ENCODE measurements at regions not wholly inside any gene's neighbourhood (a gene's known extent, or its start where the extent isn't known, plus 50 kb on each side); places are given as distances from the start of the nearest gene placed in this dataset.

- Mint-ChIP-seq H3K27me3 (no peaks in the 10 kb centered on the region), H3K4me1 (ENCODE audit: low read depth) (no peaks in the 10 kb centered on the region), H3K4me3 (no peak overlapping the region), H3K9me3 (peaks cover 10% of the 10 kb centered on the region), H3K27ac (no peak overlapping the region), H3K36me3 (ENCODE audit: low read depth) (no peaks in the 10 kb centered on the region)
- ChIA-PET POLR2A (no interaction called here), CTCF (no interaction called here)
- H3K4me1 ChIP-seq (ENCODE audit: insufficient read depth, low read length), result no peaks in the 10 kb centered on the region
- intact Hi-C loops (cut with DNase I, micrococcal nuclease), result no loop called here
- DNase-seq (no peak), ATAC-seq (ENCODE audit: poor library complexity) (no peak)
- H3K9me3 ChIP-seq (ENCODE audit: control insufficient read depth in 1 of 2, insufficient read depth in 1 of 2, low read length in 2 of 2), result peaks cover 0 to 9% of the 10 kb centered on the region in 2 experiments
- no peaks in the 10 kb centered on the region for H3K36me3 ChIP-seq (ENCODE audit: insufficient read depth, low read length)
- no peak overlapping the region for H3K27ac ChIP-seq (ENCODE audit: low read depth in 1 of 2, low read length in 2 of 2)
- TF ChIP-seq CTCF (IDR thresholded peaks at IDR 0.05), result no peak
- no peaks in the 10 kb centered on the region for H3K27me3 ChIP-seq (ENCODE audit: control insufficient read depth in 1 of 2, insufficient read depth in 2 of 2, low read length in 2 of 2)
- H3K4me3 ChIP-seq (ENCODE audit: low read length), result no peak overlapping the region
Measured at GRCh38 chr18:43797347-43797746, 520.1 kb upstream of the SYT4 start.

- peaks cover 13% of the 10 kb centered on the region for H3K9me3 Mint-ChIP-seq
- DNase-seq (no peak), ATAC-seq (ENCODE audit: poor library complexity) (no peak)
- ChIA-PET POLR2A (no interaction called here), CTCF (no interaction called here)
- intact Hi-C loops (cut with DNase I, micrococcal nuclease), result no loop called here
- H3K4me1 Mint-ChIP-seq (ENCODE audit: low read depth), result no peaks in the 10 kb centered on the region
- Histone ChIP-seq H3K4me3 (ENCODE audit: low read length) (no peak overlapping the region), H3K9me3 (ENCODE audit: control insufficient read depth in 1 of 2, insufficient read depth in 1 of 2, low read length in 2 of 2) (peaks cover 5 to 9% of the 10 kb centered on the region in 2 experiments), H3K27me3 (ENCODE audit: control insufficient read depth in 1 of 2, insufficient read depth in 2 of 2, low read length in 2 of 2) (no peaks in the 10 kb centered on the region), H3K4me1 (ENCODE audit: insufficient read depth, low read length) (no peaks in the 10 kb centered on the region), H3K27ac (ENCODE audit: low read depth in 1 of 2, low read length in 2 of 2) (no peak overlapping the region), H3K36me3 (ENCODE audit: insufficient read depth, low read length) (no peaks in the 10 kb centered on the region)
- no peak for TF ChIP-seq CTCF (IDR thresholded peaks at IDR 0.05)
- no peak overlapping the region for H3K4me3 Mint-ChIP-seq
- H3K27ac Mint-ChIP-seq, result no peak overlapping the region
- no peaks in the 10 kb centered on the region for H3K36me3 Mint-ChIP-seq (ENCODE audit: low read depth)
- no peaks in the 10 kb centered on the region for H3K27me3 Mint-ChIP-seq
Measured at GRCh38 chr18:43800584-43800983, 523.3 kb upstream of the SYT4 start.

GRCh38 chr18:43805646-43806194, 528.4 kb upstream of the SYT4 start:
- H3K4me3 Mint-ChIP-seq, result no peak overlapping the region
- Histone ChIP-seq H3K4me3 (ENCODE audit: low read length) (no peak overlapping the region), H3K36me3 (ENCODE audit: insufficient read depth, low read length) (no peaks in the 10 kb centered on the region), H3K4me1 (ENCODE audit: insufficient read depth, low read length) (no peaks in the 10 kb centered on the region), H3K9me3 (ENCODE audit: control insufficient read depth in 1 of 2, insufficient read depth in 1 of 2, low read length in 2 of 2) (peaks cover 5 to 8% of the 10 kb centered on the region in 2 experiments), H3K27me3 (ENCODE audit: control insufficient read depth in 1 of 2, insufficient read depth in 2 of 2, low read length in 2 of 2) (no peaks in the 10 kb centered on the region), H3K27ac (ENCODE audit: low read depth in 1 of 2, low read length in 2 of 2) (no peak overlapping the region)
- peaks cover 7% of the 10 kb centered on the region for H3K9me3 Mint-ChIP-seq
- CTCF ChIA-PET, result no interaction called here
- no peaks in the 10 kb centered on the region for H3K27me3 Mint-ChIP-seq
- H3K27ac Mint-ChIP-seq, result no peak overlapping the region
- DNase-seq (no peak), ATAC-seq (ENCODE audit: poor library complexity) (no peak)
- intact Hi-C loops (cut with DNase I, micrococcal nuclease), result no loop called here
- TF ChIP-seq CTCF (IDR thresholded peaks at IDR 0.05), result no peak
- POLR2A ChIA-PET, result no interaction called here
- no peaks in the 10 kb centered on the region for H3K4me1 Mint-ChIP-seq (ENCODE audit: low read depth)
- H3K36me3 Mint-ChIP-seq (ENCODE audit: low read depth), result no peaks in the 10 kb centered on the region
